Activated CD8-positive, alpha-beta T cell treated with anti-CD3 and anti-CD28 coated beads, Interleukin-2, amount 10 ng/mL, durations not matched to agents 7 days and 5 days (primary cell): ENCODE measurements at regions not wholly inside any gene's neighbourhood (a gene's known extent, or its start where the extent isn't known, plus 50 kb on each side); places are given as distances from the start of the nearest gene placed in this dataset.

Source experiments
- ATAC-seq: fragments of 150-1000 bp; cut with Tn5 transposase; one replicate; pipeline ENCODE4 v1.10.0; 2021; ENCODE audit warnings: moderate library complexity
- CTCF ChIA-PET: fragments of 350-600 bp; sonication (Branson Sonifier 250); formaldehyde crosslinking; loops from one replicate; lab custom pipeline; 2021; ENCODE audit warnings: antibody characterized with exemption; lab: Charles Lee
- POLR2A ChIA-PET: fragments of 350-600 bp; sonication (Branson Sonifier 250); formaldehyde crosslinking; loops from one replicate; lab custom pipeline; 2021; ENCODE audit warnings: antibody characterized with exemption; lab: Charles Lee
- DNase-seq: peaks from one replicate; pipeline ENCODE4 v3.0.0-alpha.2; 2020
- H3K27ac Mint-ChIP-seq: one replicate; pipeline ENCODE4 v1.8.0; 2021; ENCODE audit warnings: mild to moderate bottlenecking, mixed read lengths
- H3K27me3 Mint-ChIP-seq: one replicate; pipeline ENCODE4 v1.8.0; 2021; ENCODE audit warnings: low read depth, mixed read lengths
- H3K36me3 Mint-ChIP-seq: one replicate; pipeline ENCODE4 v1.8.0; 2021; ENCODE audit warnings: low read depth, mixed read lengths
- H3K4me1 Mint-ChIP-seq: one replicate; pipeline ENCODE4 v1.8.0; 2021; ENCODE audit warnings: low read depth, mixed read lengths
- H3K4me3 Mint-ChIP-seq: one replicate; pipeline ENCODE4 v1.8.0; 2021; ENCODE audit warnings: mild to moderate bottlenecking, mixed read lengths
- H3K9me3 Mint-ChIP-seq: one replicate; pipeline ENCODE4 v1.8.0; 2022; ENCODE audit warnings: mixed read lengths; ENCODE audit not compliant: insufficient read depth

DNA sequence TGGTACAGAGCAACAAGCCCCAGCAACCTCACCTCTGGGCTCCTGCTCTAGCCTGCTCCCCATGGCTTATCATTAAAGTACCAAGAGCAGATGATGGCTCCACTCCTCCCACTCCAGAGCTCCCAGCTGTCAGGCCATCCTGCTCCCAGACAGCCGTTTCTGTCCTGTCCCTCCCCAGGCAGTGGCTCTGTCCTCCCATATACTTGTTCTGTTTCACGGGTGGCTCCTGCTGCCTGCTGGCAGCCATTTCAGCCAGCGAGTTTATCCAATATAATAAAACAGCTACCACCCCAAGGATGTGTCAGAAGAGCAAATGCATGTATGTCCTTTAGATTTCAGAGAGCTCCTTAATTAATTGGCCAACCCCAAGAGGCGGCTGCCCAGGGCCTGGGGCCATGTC, 79.4 kb upstream of the VSTM2B start:
- ATAC-seq = no peak
- H3K4me1 Mint-ChIP-seq = no peaks in the 10 kb centered on the region
- CTCF ChIA-PET = no interaction called here
- H3K4me3 Mint-ChIP-seq = no peak overlapping the region
- H3K27ac Mint-ChIP-seq = no peak overlapping the region
- H3K9me3 Mint-ChIP-seq = no peaks in the 10 kb centered on the region
- H3K36me3 Mint-ChIP-seq = no peaks in the 10 kb centered on the region
- no peak for DNase-seq
- POLR2A ChIA-PET = no interaction called here
- H3K27me3 Mint-ChIP-seq = no peaks in the 10 kb centered on the region

DNA sequence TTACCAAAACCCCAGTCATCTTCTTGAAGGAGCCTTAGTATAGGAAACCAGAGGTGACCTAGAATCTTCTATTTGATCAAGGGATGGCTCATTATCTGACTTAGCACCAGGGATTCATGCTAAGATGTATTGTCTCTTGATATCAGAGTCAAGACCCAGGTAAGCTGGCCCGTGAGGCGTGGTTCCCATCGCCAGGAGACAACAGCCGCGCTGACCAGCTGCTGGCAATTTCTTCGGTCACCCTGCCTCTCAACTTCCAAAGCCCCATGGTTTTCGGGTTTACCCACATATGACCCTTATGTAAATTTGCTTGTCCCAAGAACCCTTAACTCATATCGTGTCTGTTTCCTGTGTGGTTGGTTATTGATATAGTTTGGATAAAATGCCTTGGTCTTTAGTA, 77.7 kb upstream of the VSTM2B start:
- ATAC-seq = no peak
- Mint-ChIP-seq H3K27me3 (no peaks in the 10 kb centered on the region), H3K4me3 (no peak overlapping the region), H3K9me3 (no peaks in the 10 kb centered on the region), H3K27ac (no peak overlapping the region), H3K4me1 (no peaks in the 10 kb centered on the region), H3K36me3 (no peaks in the 10 kb centered on the region)
- POLR2A ChIA-PET = no interaction called here
- peak; percentile 3 for DNase-seq
- CTCF ChIA-PET = no interaction called here

DNA sequence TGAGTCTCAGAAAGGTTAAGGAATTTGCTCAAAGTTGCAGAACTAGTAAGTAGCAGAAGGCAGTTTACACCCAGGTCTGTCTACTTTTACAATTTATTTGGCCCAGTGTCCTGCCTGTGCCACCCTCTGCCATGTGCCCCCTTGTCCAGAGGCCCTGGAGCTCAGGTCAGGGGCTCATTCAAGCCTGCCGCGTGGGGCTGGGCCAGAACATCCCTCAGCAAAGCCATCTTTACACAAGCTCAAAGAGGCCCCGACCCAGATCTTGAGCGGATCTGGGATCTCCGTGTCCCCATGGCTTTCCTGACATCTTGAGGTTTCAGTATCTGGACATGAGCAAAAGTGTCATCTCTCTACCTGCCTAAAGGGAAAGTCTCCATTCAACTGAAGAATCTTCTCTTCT, 76.4 kb upstream of the VSTM2B start:
- Mint-ChIP-seq H3K27me3 (peaks cover 3% of the 10 kb centered on the region), H3K4me3 (no peak overlapping the region), H3K27ac (no peak overlapping the region), H3K4me1 (no peaks in the 10 kb centered on the region), H3K9me3 (no peaks in the 10 kb centered on the region), H3K36me3 (no peaks in the 10 kb centered on the region)
- no peak for ATAC-seq
- no peak for DNase-seq
- ChIA-PET CTCF (no interaction called here), POLR2A (no interaction called here)

GRCh38 chr19:29450306-29450705, 75.5 kb upstream of the VSTM2B start:
- Mint-ChIP-seq H3K4me1 (no peaks in the 10 kb centered on the region), H3K4me3 (no peak overlapping the region), H3K36me3 (no peaks in the 10 kb centered on the region), H3K27me3 (peaks cover 3% of the 10 kb centered on the region), H3K9me3 (no peaks in the 10 kb centered on the region), H3K27ac (no peak overlapping the region)
- ATAC-seq (no peak), DNase-seq (no peak)
- CTCF ChIA-PET = no interaction called here
- POLR2A ChIA-PET = no interaction called here

DNA sequence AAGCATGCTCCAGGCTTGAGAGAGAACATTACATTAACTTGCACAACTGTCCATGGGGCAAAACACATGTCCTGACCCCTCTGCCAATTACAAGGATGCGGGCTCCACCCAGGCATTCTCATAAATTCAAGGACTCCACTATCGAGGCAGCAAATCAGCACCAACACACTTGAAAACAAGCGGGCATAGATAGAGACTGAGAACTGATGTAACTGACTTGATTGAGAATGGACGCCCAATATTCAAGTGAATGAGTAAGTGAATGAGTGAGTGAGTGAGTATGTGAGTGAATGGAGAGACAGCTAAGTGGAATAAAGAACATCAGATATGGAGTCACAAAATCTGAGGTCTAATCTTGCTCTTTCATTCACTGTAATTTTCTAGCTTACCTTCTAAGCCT, 75.0 kb upstream of the VSTM2B start:
- no peaks in the 10 kb centered on the region for H3K4me1 Mint-ChIP-seq
- POLR2A ChIA-PET = no interaction called here
- CTCF ChIA-PET = no interaction called here
- DNase-seq (no peak), ATAC-seq (no peak)
- H3K27me3 Mint-ChIP-seq = peaks cover 3% of the 10 kb centered on the region
- H3K9me3 Mint-ChIP-seq = no peaks in the 10 kb centered on the region
- H3K36me3 Mint-ChIP-seq = no peaks in the 10 kb centered on the region
- H3K27ac Mint-ChIP-seq = no peak overlapping the region
- no peak overlapping the region for H3K4me3 Mint-ChIP-seq

- peaks cover 3% of the 10 kb centered on the region for H3K27me3 Mint-ChIP-seq
- H3K9me3 Mint-ChIP-seq = peaks cover 5% of the 10 kb centered on the region
- ChIA-PET CTCF (no interaction called here), POLR2A (no interaction called here)
- H3K36me3 Mint-ChIP-seq = no peaks in the 10 kb centered on the region
- ATAC-seq = no peak
- no peak overlapping the region for H3K4me3 Mint-ChIP-seq
- no peak for DNase-seq
- no peaks in the 10 kb centered on the region for H3K4me1 Mint-ChIP-seq
- H3K27ac Mint-ChIP-seq = no peak overlapping the region
Measured at GRCh38 chr19:29454109-29454508, 71.7 kb upstream of the VSTM2B start.

DNA sequence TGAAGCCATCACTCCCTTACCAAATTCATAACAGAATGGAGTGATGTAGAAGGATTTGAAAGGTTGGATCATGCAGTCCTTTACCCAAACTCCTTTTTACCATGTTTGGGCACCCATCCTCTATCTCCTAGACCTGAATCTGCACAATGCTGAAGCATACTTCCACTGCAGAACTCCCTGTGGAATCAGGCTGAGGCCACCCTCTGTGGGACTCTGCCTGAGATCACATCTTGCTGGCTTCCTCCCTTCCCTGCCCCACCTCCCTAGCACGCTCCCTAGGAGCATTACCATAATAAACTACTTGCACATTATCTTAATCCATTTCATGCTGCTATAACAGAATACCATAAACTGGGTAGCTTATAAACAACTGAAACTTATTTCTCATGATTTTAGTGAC, 68.4 kb upstream of the VSTM2B start:
- ATAC-seq (no peak), DNase-seq (no peak)
- Mint-ChIP-seq H3K4me3 (no peak overlapping the region), H3K36me3 (no peaks in the 10 kb centered on the region), H3K27me3 (peaks cover 3% of the 10 kb centered on the region), H3K27ac (no peak overlapping the region), H3K4me1 (no peaks in the 10 kb centered on the region), H3K9me3 (peaks cover 5% of the 10 kb centered on the region)
- ChIA-PET POLR2A (no interaction called here), CTCF (no interaction called here)

- Mint-ChIP-seq H3K36me3 (no peaks in the 10 kb centered on the region), H3K4me1 (no peaks in the 10 kb centered on the region), H3K27ac (no peak overlapping the region), H3K9me3 (no peaks in the 10 kb centered on the region), H3K27me3 (peaks cover 29% of the 10 kb centered on the region), H3K4me3 (no peak overlapping the region)
- ChIA-PET POLR2A (no interaction called here), CTCF (interaction anchor here (1.1 kb wide), 1 partner anchor 61 kb away, joined by 5 read pairs; no protein-coding TSS in a partner anchor)
- DNase-seq (peak; percentile 57), ATAC-seq (no peak)
Measured at GRCh38 chr19:29467824-29468401, 57.9 kb upstream of the VSTM2B start.

- no peak overlapping the region for H3K27ac Mint-ChIP-seq
- no peak overlapping the region for H3K4me3 Mint-ChIP-seq
- H3K27me3 Mint-ChIP-seq = peaks cover 9% of the 10 kb centered on the region
- H3K9me3 Mint-ChIP-seq = peaks cover 3% of the 10 kb centered on the region
- DNase-seq (no peak), ATAC-seq (no peak)
- H3K36me3 Mint-ChIP-seq = no peaks in the 10 kb centered on the region
- ChIA-PET CTCF (no interaction called here), POLR2A (no interaction called here)
- no peaks in the 10 kb centered on the region for H3K4me1 Mint-ChIP-seq
Measured at GRCh38 chr19:29475469-29475868, 50.3 kb upstream of the VSTM2B start.
